Spinal cord (tissue), 9 donors: ENCODE measurements at regions not wholly inside any gene's neighbourhood (a gene's known extent, or its start where the extent isn't known, plus 50 kb on each side); places are given as distances from the start of the nearest gene placed in this dataset.

Source experiments
- DNase-seq, 6 donors: peaks; one replicate each; pipeline versions ENCODE4 v3.0.0 to v3.0.0-alpha.2; 2013 to 2015; ENCODE audit warnings: low spot score in 6 of 6, low read depth in 4 of 6
- H3K27ac ChIP-seq: one replicate; pipeline ENCODE4 v1.5.1; 2013; ENCODE audit warnings: low read depth, low read length, control low read depth
- H3K27me3 ChIP-seq: one replicate; pipeline ENCODE4 v1.6.1; 2013; ENCODE audit warnings: low read length; ENCODE audit not compliant: control insufficient read depth, insufficient read depth
- H3K36me3 ChIP-seq: one replicate; pipeline ENCODE4 v1.6.1; 2013; ENCODE audit warnings: low read length; ENCODE audit not compliant: control insufficient read depth, insufficient read depth
- H3K4me1 ChIP-seq: one replicate; pipeline ENCODE4 v1.6.1; 2013; ENCODE audit warnings: low read length; ENCODE audit not compliant: control insufficient read depth, insufficient read depth
- H3K4me3 ChIP-seq: one replicate; pipeline ENCODE4 v1.5.1; 2013; ENCODE audit warnings: low read depth, low read length, control low read depth
- H3K9me3 ChIP-seq: one replicate; pipeline ENCODE4 v1.6.1; 2013; ENCODE audit warnings: low read length; ENCODE audit not compliant: control insufficient read depth, insufficient read depth
- WGBS: methylation state at CpG from one replicate; pipeline ENCODE4 v1.1.5; 2013; ENCODE audit warnings: missing lambda C conversion rate; ENCODE audit not compliant: insufficient coverage; 5-methylcytosine and 5-hydroxymethylcytosine counted together
- donor health status: healthy.

DNA sequence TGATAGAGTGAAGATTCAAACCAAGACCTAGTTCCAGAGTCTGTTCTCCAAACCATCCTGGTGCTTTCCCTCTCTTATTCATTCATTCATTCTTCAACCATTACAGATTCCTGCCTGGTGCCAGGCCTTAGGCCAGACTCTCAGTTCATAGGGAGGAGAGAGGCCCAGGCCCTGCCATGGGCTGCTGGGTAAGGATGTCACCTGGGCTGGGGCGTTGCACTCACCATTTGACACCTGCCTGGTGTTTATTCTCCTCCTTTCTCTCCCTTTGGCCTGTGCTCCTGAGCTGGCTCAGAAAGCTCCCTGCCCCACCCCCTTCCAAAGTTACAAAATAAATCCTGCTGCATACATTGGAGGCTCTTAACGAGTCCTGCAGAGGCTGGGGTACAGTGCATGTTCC lies 549.8 kb downstream of the MATN1 start:
- WGBS, result 43% methylated on average over 1 of the region's 2 CpGs
- H3K27me3 ChIP-seq, result no peaks in the 10 kb centered on the region
- H3K4me1 ChIP-seq, result no peaks in the 10 kb centered on the region
- DNase-seq, result no peak
- H3K27ac ChIP-seq, result no peak overlapping the region
- no peaks in the 10 kb centered on the region for H3K9me3 ChIP-seq
- H3K36me3 ChIP-seq, result no peaks in the 10 kb centered on the region
- no peak overlapping the region for H3K4me3 ChIP-seq

- Histone ChIP-seq H3K4me3 (no peak overlapping the region), H3K4me1 (no peaks in the 10 kb centered on the region), H3K36me3 (no peaks in the 10 kb centered on the region), H3K27me3 (no peaks in the 10 kb centered on the region), H3K9me3 (no peaks in the 10 kb centered on the region), H3K27ac (no peak overlapping the region)
- no peak for DNase-seq
- no CpG with 5 or more reads among the region's 2 CpGs for WGBS
These were observed 550.6 kb downstream of the MATN1 start for GRCh38 chr1:30172757-30173156.

- Histone ChIP-seq H3K9me3 (no peaks in the 10 kb centered on the region), H3K27me3 (no peaks in the 10 kb centered on the region), H3K4me1 (no peaks in the 10 kb centered on the region), H3K27ac (no peak overlapping the region), H3K36me3 (no peaks in the 10 kb centered on the region), H3K4me3 (no peak overlapping the region)
- no peak for DNase-seq
- WGBS, result 69% methylated on average over 5 of the region's 5 CpGs
These were observed 551.1 kb downstream of the MATN1 start for GRCh38 chr1:30172299-30172694.

DNA sequence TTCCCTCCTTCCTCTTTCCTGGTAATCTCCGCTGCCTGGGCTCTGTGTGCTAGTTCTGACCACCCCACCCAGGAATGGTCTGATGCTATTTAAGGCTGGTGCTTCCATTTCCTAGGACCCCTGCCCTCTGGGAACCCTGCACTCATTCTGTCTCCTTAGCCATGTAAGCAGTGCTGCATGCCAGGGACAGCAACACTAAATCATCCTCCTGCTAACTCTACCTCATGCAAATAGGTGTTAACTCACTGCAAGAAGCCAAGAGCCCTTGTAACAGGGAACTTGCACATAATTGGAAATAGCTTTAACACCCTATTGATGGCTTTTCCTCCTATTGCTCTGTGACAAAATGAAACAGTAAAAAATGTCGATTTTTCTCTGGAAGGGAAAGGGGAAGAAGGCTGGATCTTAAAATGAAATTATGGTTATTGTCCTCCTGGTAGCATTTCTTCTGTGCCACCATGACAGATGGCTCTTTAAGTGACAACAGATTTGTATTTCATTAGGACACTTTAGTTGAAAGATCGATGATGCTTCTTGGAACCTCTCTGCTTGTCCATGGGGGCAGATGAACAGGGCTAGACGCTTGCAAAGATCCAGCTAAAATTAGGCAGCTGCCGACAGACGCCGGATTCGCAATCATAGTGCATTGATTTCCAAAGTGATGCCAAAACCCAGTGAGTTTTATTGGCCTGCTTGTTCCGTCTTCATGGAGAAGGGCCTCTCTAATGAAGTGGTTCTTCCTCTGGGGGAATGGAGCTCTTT lies 551.7 kb downstream of the MATN1 start:
- WGBS, result 71% methylated on average over 5 of the region's 9 CpGs
- Histone ChIP-seq H3K27me3 (no peaks in the 10 kb centered on the region), H3K4me3 (no peak overlapping the region), H3K4me1 (no peaks in the 10 kb centered on the region), H3K27ac (no peak overlapping the region), H3K9me3 (no peaks in the 10 kb centered on the region), H3K36me3 (no peaks in the 10 kb centered on the region)
- peak in 3 of 6 donors; percentile 12 to 83 (median 24) for DNase-seq

DNA sequence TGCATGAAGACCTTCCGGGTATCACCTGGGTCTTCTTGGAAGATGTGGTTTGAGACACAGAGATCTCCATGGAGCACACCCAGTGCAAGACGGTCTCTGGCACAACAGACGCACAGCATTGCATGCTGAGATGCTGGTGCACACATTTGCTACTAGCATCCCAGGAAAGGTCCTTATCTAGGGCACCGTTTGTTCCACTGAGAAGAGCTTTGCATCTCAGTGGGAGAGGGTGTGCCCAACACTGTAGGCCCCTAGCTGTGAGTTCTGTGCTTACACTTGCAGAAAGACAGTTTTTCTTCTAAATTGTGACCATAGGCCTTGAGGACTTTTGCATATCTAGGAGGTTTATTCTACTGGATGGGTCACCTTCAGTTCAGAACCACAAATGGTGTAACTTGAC lies 554.1 kb downstream of the MATN1 start:
- Histone ChIP-seq H3K4me3 (no peak overlapping the region), H3K27me3 (no peaks in the 10 kb centered on the region), H3K36me3 (no peaks in the 10 kb centered on the region), H3K9me3 (no peaks in the 10 kb centered on the region), H3K4me1 (no peaks in the 10 kb centered on the region), H3K27ac (no peak overlapping the region)
- no peak for DNase-seq
- WGBS, result 86% methylated on average over 4 of the region's 4 CpGs

GRCh38 chr1:30166174-30166573 lies 557.2 kb downstream of the MATN1 start:
- no peak for DNase-seq
- Histone ChIP-seq H3K27me3 (no peaks in the 10 kb centered on the region), H3K4me1 (no peaks in the 10 kb centered on the region), H3K9me3 (no peaks in the 10 kb centered on the region), H3K4me3 (no peak overlapping the region), H3K27ac (no peak overlapping the region), H3K36me3 (no peaks in the 10 kb centered on the region)
- WGBS, result 87% methylated on average over 5 of the region's 5 CpGs

- Histone ChIP-seq H3K4me3 (no peak overlapping the region), H3K27ac (no peak overlapping the region), H3K36me3 (no peaks in the 10 kb centered on the region), H3K9me3 (no peaks in the 10 kb centered on the region), H3K4me1 (no peaks in the 10 kb centered on the region), H3K27me3 (no peaks in the 10 kb centered on the region)
- no peak for DNase-seq
- 88% methylated on average over 2 of the region's 4 CpGs for whole genome bisulfite sequencing
These were observed 558.3 kb downstream of the MATN1 start for GRCh38 chr1:30165116-30165515.

- Histone ChIP-seq H3K4me1 (no peaks in the 10 kb centered on the region), H3K27me3 (no peaks in the 10 kb centered on the region), H3K36me3 (no peaks in the 10 kb centered on the region), H3K9me3 (no peaks in the 10 kb centered on the region), H3K4me3 (no peak overlapping the region), H3K27ac (no peak overlapping the region)
- 84% methylated on average over 3 of the region's 4 CpGs for WGBS
- no peak for DNase-seq
These were observed 558.7 kb downstream of the MATN1 start for GRCh38 chr1:30164693-30165092.

DNA sequence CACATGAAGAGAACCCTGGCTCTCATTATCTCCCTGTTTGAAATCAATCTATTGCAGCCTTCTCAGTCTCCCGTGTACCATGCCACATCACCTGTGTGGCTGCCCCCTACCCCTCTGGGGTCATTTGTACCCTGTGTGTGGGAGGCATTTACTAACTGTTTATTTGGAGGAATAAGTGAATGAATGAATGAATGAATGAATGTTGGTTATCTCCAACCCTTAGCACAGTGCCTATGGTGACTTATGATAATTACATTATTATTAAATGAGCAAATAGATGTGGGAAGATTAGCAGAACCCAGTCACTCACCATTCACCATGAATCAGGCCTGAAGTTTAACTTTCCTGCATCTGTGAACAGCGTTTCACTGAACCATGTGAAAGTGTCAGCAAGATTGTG lies 560.8 kb downstream of the MATN1 start:
- Histone ChIP-seq H3K4me1 (no peaks in the 10 kb centered on the region), H3K36me3 (no peaks in the 10 kb centered on the region), H3K27me3 (no peaks in the 10 kb centered on the region), H3K9me3 (no peaks in the 10 kb centered on the region), H3K27ac (no peak overlapping the region), H3K4me3 (no peak overlapping the region)
- DNase-seq, result no peak
- WGBS, result no CpG with 5 or more reads among the region's 2 CpGs

GRCh38 chr1:30161953-30162352 lies 561.4 kb downstream of the MATN1 start:
- no peaks in the 10 kb centered on the region for H3K36me3 ChIP-seq
- no peaks in the 10 kb centered on the region for H3K9me3 ChIP-seq
- no peaks in the 10 kb centered on the region for H3K27me3 ChIP-seq
- no peak overlapping the region for H3K27ac ChIP-seq
- H3K4me3 ChIP-seq, result no peak overlapping the region
- DNase-seq, result no peak
- no peaks in the 10 kb centered on the region for H3K4me1 ChIP-seq
- WGBS, result 82% methylated on average over 6 of the region's 6 CpGs
